Left renal cortex interstitium (tissue), 4 donors: ENCODE measurements at regions not wholly inside any gene's neighbourhood (a gene's known extent, or its start where the extent isn't known, plus 50 kb on each side); places are given as distances from the start of the nearest gene placed in this dataset.
"Not testable (repeated sequence)": the region's sequence is repeated elsewhere in the genome, so short reads cannot be mapped to it uniquely, and the experiment has no call there.

Experiments
- DNase-seq, 4 donors: peaks; one replicate each; pipeline ENCODE4 v3.0.0-alpha.2; 2013; ENCODE audit warnings: low read depth in 4 of 4, low spot score in 2 of 4, missing footprints in 1 of 4

DNA sequence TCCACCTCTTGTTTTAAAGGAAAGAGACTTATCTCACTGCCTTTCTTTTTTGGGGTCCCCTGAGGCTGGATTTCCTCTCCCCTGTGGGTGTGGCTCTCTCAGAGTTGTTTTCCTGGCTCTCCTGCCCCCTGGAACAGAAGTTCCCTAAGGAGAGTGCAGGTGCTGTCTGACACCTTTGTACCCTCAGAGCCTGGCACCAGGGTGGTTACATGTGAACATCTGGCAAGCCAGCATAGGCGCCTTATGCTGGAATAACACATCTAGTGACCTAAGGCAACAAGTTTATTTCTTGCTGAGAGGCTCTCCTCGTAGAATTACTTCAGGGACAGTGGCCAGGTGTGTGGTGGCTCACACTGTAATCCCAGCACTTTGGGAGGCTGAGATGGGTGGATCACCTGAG, 172.9 kb upstream of the PTCH1 start:
- no peak for DNase-seq

GRCh38 chr9:95684516-95684915, 167.7 kb upstream of the PTCH1 start:
- no peak for DNase-seq

DNA sequence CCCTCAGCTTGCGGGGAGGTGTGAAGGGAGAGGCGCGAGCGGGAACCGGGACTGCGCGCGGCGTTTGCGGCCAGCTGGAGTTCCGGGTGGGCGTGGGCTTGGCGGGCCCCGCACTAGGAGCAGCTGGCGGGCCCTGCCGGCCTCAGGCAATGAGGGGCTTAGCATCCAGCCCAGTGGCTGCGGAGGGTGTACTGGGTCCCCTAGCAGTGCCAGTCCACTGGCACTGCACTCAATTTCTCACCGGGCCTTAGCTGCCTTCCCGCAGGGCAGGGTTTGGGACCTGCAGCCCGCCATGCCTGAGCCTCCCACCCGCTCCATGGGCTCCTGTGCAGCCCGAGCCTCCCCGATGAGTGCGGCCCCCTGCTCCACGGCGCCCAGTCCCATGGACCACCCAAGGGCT, 163.5 kb upstream of the PTCH1 start:
- DNase-seq = not testable (repeated sequence)

DNA sequence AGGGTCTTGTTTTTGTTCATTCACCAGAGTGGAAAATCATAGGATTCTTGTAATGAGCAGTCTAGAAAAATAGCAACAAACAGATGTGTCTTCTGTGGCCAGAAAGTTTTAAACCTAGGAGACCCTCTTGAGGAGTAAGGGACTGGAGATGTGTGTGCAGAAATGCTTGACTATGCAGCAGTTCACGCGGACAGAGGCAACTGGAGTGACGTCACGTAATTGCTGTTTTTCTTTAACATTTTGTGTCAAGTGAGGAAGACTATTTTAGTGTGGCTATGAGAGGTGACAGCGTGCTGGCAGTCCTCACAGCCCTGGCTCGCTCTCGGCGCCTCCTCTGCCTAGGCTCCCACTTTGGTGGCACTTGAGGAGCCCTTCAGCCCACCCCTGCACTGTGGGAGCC, 163.1 kb upstream of the PTCH1 start:
- no peak for DNase-seq

DNA sequence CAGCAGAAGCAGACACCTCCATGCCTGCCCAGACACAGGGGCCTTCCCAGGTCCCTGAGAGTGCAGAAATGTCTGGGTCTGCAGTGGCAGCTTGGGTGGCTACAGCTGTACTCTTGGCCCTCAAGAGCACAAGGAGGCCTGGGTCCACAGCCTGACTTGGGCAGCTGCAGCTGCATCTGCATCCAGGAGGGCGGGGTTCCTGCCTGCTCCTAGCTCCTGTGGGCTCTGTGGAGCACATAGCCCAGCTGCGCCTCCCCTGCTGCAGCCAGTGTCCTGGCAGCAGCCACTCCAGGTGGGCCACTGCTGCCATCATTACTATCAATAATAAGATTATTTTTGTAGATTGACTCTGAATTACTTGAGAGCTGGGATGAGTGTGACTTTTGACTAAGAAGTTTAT, 162.0 kb upstream of the PTCH1 start:
- DNase-seq = no peak

DNA sequence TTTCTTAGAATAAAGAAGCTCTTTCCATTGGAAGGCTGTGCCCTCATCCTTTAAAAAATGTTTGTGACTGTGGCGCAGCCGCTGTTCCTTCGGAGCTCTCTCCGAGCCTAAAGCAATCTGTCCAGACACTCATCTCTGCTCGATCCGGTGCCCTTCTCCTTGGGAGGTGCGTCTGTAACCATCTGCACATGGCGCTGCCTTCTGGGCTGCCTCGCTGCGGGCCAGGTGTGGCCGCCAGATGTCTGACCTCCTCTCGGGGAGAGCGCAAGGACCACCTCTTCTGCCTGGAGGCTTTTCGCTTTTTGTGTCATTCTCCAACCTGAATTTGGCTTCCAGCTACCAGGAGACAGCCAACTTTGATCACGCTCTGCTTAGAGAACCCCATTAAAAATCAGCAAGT, 153.4 kb upstream of the PTCH1 start:
- no peak for DNase-seq

DNA sequence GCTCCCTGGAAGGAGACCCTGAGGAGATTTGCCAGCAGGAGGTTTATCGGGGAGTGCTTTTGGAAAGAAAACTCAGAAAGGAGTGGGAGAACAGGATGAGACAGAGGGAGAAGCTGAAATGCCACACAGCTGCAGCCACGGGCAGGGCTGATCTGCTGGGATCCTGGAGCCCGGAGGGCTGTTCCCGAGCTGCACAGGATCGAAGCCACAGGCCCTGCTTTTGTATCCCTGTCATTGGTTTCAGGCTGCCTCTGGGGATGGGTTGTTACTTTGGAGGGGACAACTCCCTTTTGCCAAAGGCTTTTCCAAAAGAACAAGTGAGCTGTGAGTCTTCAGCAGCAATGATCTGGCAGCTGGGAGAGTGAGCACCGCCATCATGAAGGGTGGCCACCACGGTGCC, 152.5 kb upstream of the PTCH1 start:
- DNase-seq = no peak

GRCh38 chr9:95667789-95668188, 151.0 kb upstream of the PTCH1 start:
- DNase-seq = no peak

DNA sequence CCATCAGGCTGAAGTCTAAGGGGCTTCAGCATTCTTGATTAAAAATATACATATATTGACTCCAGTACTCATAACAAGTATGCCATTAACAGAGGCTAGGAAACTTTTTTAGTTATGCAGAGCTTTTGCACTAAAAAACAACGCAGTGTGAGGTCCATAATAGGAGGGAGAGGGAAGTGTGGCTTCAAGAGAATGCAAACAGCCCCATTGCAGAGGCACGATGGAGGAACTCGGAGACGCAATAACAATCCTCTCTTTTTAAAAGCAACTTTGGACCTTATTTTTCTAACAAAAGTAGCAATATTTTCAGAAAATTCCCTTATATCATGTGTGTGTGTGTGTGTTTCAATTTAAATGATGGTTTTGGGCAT, 150.0 kb upstream of the PTCH1 start:
- DNase-seq = no peak

DNA sequence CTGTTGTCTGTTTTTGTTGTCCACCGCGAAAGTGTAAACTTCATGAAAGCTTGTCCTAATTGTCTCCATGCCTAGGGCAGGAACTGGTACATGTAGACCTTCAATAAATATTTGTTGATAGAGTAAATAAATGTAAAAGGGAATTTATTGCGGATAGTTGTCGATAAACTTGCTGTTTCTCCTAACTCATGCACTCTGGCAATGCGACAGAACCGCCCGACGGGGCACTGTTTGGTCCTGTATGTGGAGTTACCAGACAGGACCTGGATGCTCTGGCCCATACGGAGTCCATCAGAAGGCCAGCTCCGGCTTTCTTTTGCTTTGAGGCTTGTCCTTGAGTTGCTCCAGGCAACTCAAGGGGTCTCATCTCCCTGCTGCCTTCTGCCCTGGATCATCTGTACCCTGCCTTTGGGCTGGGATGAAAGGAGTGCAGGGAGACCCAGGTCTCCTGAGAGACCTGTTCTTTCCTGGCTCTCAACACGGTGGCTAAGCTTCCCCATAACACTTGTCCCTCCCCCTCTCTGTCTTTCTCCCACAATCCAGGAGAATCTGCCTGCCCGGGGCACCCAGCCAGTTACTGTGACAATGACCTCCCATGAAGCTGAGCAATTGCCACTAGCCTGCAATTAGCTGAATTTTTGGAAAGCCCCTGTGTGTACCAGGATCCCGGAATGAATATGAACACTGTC, 149.5 kb upstream of the PTCH1 start:
- no peak for DNase-seq

DNA sequence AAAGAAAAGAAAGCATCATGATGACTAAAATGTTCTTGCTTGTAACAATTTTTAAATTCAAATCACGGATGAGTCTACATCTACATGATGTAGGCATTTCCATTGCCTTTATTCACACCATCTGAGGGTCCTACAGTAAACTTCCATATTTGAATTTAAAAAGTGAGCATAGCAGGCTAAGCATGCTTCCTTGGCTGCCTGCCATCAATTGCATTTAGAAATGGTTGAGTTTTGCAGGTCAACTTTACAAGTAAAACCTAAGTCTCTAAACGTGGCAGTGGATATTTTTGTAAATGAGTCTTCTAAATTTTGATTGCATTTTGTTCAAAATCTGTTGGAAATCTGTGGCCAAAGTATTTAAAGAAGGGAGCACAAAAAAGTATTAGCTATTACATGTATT, 136.5 kb upstream of the PTCH1 start:
- no peak for DNase-seq

DNA sequence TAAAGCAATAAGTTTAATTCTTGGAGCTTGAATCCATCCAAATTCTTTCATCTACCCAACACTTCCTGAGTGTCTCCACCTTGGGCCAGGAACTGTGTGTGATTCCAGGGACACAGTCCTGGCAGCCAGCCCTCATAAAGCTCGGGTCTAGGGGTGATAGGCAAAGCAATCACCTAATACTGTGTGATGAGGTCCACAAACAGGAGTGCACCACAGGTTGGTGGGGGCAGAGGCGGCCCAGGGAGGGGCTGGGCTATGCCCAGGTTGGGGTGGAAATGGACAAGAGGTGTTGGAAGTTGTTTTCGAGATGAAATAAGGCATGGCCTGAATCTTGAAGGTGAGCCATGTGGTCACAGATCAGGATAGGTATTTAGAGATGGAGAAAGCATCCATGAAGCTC, 133.9 kb upstream of the PTCH1 start:
- DNase-seq = no peak

GRCh38 chr9:95649801-95650213, 133.0 kb upstream of the PTCH1 start:
- no peak for DNase-seq

GRCh38 chr9:95648225-95648624, 131.5 kb upstream of the PTCH1 start:
- no peak for DNase-seq

DNA sequence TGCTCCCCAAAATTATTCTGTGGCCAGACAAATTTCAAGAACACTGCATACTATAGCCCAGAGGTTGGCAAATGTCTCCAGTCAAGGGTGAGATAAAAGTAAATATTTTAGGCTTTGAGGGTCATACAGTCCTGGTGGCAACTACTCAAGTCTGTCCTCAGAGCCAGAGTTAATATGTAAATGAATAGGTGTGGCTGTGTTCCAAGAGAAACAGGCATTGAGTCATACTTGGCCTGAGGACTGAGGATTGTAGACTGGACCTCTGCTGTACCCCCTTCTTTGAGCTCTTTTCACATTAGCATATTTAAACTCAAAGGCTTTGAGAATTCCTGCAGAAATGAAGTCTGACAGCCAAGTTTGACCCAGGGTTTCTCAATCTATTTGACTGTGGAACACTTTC, 129.2 kb upstream of the PTCH1 start:
- no peak for DNase-seq

GRCh38 chr9:95645579-95645978, 128.8 kb upstream of the PTCH1 start:
- DNase-seq = no peak

DNA sequence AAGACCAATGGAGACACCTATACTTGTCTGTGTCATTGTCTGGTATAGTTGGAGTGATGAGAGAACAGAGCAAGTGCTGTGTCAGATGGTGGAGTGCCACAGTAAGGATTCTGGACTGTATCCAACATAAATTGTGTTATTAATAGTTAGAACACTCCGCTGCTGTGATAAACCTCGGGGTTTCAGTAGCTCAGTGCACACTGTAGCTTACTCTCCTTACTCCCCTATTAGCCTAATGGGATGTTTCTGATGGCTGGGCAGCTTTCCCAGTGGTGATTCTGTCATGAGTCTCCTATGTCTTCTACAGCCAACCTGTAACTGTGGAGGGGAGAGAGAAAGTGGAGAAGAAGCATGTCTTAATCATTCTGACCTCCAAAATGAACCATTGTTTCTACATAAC, 127.6 kb upstream of the PTCH1 start:
- DNase-seq = no peak

GRCh38 chr9:95643619-95644018, 126.8 kb upstream of the PTCH1 start:
- DNase-seq = no peak

- DNase-seq = no peak
Measured at GRCh38 chr9:95642189-95642588, 125.4 kb upstream of the PTCH1 start.

- no peak for DNase-seq
Measured at GRCh38 chr9:95641586-95641985, 124.8 kb upstream of the PTCH1 start.

DNA sequence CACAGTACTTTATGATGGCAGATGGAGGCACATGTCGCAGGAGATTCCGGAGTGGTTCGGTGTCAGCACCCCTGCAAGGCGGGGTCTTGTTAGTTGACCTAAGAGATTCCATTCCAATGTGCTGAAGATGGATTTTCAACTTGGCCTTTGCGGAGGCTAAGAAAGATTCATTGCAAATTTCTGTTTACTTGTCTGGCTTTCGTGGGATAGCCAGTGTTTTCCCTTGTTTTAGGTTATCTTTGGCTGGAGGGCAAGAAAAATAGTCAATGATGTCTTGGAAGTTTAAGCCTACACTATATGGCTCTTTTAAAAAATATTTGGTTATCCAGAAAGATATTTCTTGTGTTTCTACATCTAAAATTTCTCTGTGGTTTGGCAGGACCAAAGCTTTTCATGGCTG, 123.6 kb upstream of the PTCH1 start:
- no peak for DNase-seq

- DNase-seq = no peak
Measured at GRCh38 chr9:95635986-95636671, 119.4 kb upstream of the PTCH1 start.

GRCh38 chr9:95634536-95634935, 117.8 kb upstream of the PTCH1 start:
- no peak for DNase-seq
